Esophagus squamous epithelium (tissue), 5 donors: ENCODE measurements at regions not wholly inside any gene's neighbourhood (a gene's known extent, or its start where the extent isn't known, plus 50 kb on each side); places are given as distances from the start of the nearest gene placed in this dataset.
"Not testable (repeated sequence)": the region's sequence is repeated elsewhere in the genome, so short reads cannot be mapped to it uniquely, and the experiment has no call there.

Experiments used
- DNase-seq: peaks from one replicate; lab custom pipeline; 2025; lab: John Stamatoyannopoulos, UW
- H3K27ac ChIP-seq, 4 donors: fragments of 200-600 bp; sonication (generic); one replicate each; pipeline ENCODE4 v1.5.1; 2016 to 2019; ENCODE audit warnings: mild to moderate bottlenecking in 1 of 4
- H3K27me3 ChIP-seq, 4 donors: fragments of 200-600 bp; sonication (generic); 1 replicate in 3 of 4; 2 replicates in 1 of 4; pipeline versions ENCODE4 v1.5.1 to v1.6.0; 2017 to 2021; ENCODE audit warnings: antibody characterized with exemption in 1 of 4
- H3K36me3 ChIP-seq, 3 donors: fragments of 200-600 bp; sonication (generic); one replicate each; pipeline ENCODE4 v1.5.1; 2016 to 2019
- H3K4me1 ChIP-seq, 3 donors: fragments of 200-600 bp; sonication (generic); one replicate each; pipeline ENCODE4 v1.5.1; 2017 to 2019
- H3K4me3 ChIP-seq, 4 donors: fragments of 200-600 bp; sonication (generic); 1 replicate in 3 of 4; 2 replicates in 1 of 4; pipeline ENCODE4 v1.5.1; 2016 to 2019; ENCODE audit warnings: mild to moderate bottlenecking in 2 of 4, moderate library complexity in 1 of 4
- H3K9me3 ChIP-seq, 3 donors: fragments of 200-600 bp; sonication (generic); one replicate each; pipeline ENCODE4 v1.5.1; 2016 to 2019
- CTCF ChIP-seq, 6 experiments: fragments of 450-650 bp in 4 of 6; fragments of 200-600 bp in 2 of 6; sonication (generic) in 2 of 6; IDR thresholded peaks; one replicate each; pipeline ENCODE4 v1.5.1; 2016 to 2019; ENCODE audit warnings: antibody characterized with exemption in 6 of 6, mild to moderate bottlenecking in 4 of 6, moderate library complexity in 4 of 6
- POLR2A ChIP-seq, 4 donors: fragments of 450-650 bp; IDR thresholded peaks; one replicate each; pipeline ENCODE4 v1.6.1; 2017; ENCODE audit warnings: antibody characterized with exemption in 4 of 4, mild to moderate bottlenecking in 4 of 4, moderate library complexity in 3 of 4
- WGBS, 2 donors: methylation state at CpG; one replicate each; pipeline ENCODE4 v1.1.5; 2018; 5-methylcytosine and 5-hydroxymethylcytosine counted together
- intact Hi-C: fragments of 100-400 bp; cut with DNase I; formaldehyde crosslinking; loops from one replicate; pipeline ENCODE4 v1.15.0; 2022
- donor health status: DM: yes; HTN: yes; CAD: no.

GRCh38 chr5:163162645-163163044 is 274.8 kb upstream of the CCNG1 start:
- Histone ChIP-seq H3K4me1 (no peaks in the 10 kb centered on the region), H3K36me3 (no peaks in the 10 kb centered on the region), H3K4me3 (no peak overlapping the region), H3K9me3 (peaks cover 0 to 13% (median 0%) of the 10 kb centered on the region in 3 donors), H3K27me3 (no peaks in the 10 kb centered on the region), H3K27ac (no peak overlapping the region)
- no peak for TF ChIP-seq POLR2A (IDR thresholded peaks at IDR 0.05)
- no peak for TF ChIP-seq CTCF (IDR thresholded peaks at IDR 0.05)
- intact Hi-C loops: no loop called here
- WGBS, 2 donors: 44 to 58% methylated on average over 3 of the region's 3 CpGs
- no peak for DNase-seq

- H3K27me3 ChIP-seq: no peaks in the 10 kb centered on the region
- 27 to 50% methylated on average over 2 of the region's 2 CpGs for WGBS, 2 donors
- no peak overlapping the region for H3K27ac ChIP-seq
- no peaks in the 10 kb centered on the region for H3K4me1 ChIP-seq
- intact Hi-C loops: no loop called here
- H3K9me3 ChIP-seq: peaks cover 0 to 13% (median 0%) of the 10 kb centered on the region in 3 donors
- H3K4me3 ChIP-seq: no peak overlapping the region
- H3K36me3 ChIP-seq: no peaks in the 10 kb centered on the region
- TF ChIP-seq POLR2A (IDR thresholded peaks at IDR 0.05): no peak
- no peak for TF ChIP-seq CTCF (IDR thresholded peaks at IDR 0.05)
- DNase-seq: no peak
Observed at GRCh38 chr5:163163858-163164257, 273.5 kb upstream of the CCNG1 start.

GRCh38 chr5:163165277-163165676 is 272.1 kb upstream of the CCNG1 start:
- peaks cover 0 to 13% (median 0%) of the 10 kb centered on the region in 3 donors for H3K9me3 ChIP-seq
- intact Hi-C loops: no loop called here
- H3K36me3 ChIP-seq: no peaks in the 10 kb centered on the region
- TF ChIP-seq CTCF (IDR thresholded peaks at IDR 0.05) (no peak), POLR2A (IDR thresholded peaks at IDR 0.05) (no peak)
- H3K4me1 ChIP-seq: no peaks in the 10 kb centered on the region
- H3K4me3 ChIP-seq: no peak overlapping the region
- 100% methylated on average over 1 of the region's 10 CpGs for WGBS, 2 donors
- DNase-seq: no peak
- H3K27me3 ChIP-seq: no peaks in the 10 kb centered on the region
- H3K27ac ChIP-seq: no peak overlapping the region

- H3K4me3 ChIP-seq, H3K4me1 ChIP-seq, H3K27ac ChIP-seq, H3K27me3 ChIP-seq, H3K36me3 ChIP-seq, H3K9me3 ChIP-seq, DNase-seq, intact Hi-C loops: not testable (repeated sequence)
- 61 to 66% methylated on average over 3 of the region's 3 CpGs for WGBS, 2 donors
Observed at GRCh38 chr5:163170161-163170560, 267.2 kb upstream of the CCNG1 start.

- Histone ChIP-seq H3K36me3 (no peaks in the 10 kb centered on the region), H3K4me1 (no peaks in the 10 kb centered on the region), H3K27me3 (no peaks in the 10 kb centered on the region), H3K9me3 (no peaks in the 10 kb centered on the region), H3K27ac (no peak overlapping the region), H3K4me3 (no peak overlapping the region)
- intact Hi-C loops: no loop called here
- no peak for TF ChIP-seq POLR2A (IDR thresholded peaks at IDR 0.05)
- no peak for TF ChIP-seq CTCF (IDR thresholded peaks at IDR 0.05)
- DNase-seq: no peak
- WGBS, 2 donors: 29 to 41% methylated on average over 1 of the region's 1 CpG
Observed at GRCh38 chr5:163172540-163173338, 264.7 kb upstream of the CCNG1 start.
